Embryonic facial prominence (tissue), 1 donor: ENCODE measurements at regions not wholly inside any gene's neighbourhood (a gene's known extent, or its start where the extent isn't known, plus 50 kb on each side); places are given as distances from the start of the nearest gene placed in this dataset.

Experiments
- DNase-seq: peaks from one replicate; pipeline ENCODE4 v3.0.0-alpha.2; 2016; ENCODE audit errors: extremely low spot score

DNA sequence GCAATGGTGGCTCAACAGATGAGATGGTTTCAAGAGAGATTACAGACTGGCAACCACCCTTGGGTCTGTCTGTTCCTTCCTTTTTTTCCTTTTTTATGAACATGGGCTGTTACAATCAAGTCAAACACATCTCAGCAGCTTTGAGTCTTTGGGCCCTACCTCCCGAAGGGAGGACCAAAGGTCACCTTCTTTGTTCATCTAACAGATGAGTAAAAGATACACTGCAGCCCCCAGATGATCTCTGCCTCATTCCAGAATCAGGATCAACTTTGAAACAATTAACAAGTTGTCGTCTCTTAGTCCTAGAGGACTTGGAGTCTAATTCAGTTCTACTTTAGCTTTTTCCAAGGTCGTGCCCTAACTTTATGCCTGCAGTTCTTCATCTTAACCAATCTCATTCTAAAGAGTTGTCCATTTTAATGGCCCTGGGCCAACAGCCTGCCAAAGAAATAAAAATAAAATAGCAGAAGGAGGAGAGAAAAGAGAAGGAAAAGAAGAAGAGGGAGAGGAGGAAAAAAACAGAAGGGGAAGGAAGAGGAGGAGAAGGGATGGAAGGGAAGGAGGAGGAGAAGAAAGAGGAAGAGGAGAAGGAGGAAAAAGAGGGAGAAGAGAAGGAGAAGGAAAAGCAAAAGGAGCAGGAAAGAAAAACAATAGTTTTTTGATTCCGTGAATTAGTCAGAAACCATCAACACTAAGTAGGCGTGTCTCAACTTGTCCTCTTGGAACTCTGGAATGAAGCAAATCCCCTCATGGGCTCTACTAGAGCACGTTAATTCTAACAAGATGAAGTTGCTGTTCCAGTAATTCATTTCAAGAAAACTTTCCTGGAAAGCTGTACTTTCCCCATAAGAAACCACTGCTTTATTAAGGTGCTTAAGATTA is 281.2 kb downstream of the FOXO1 start:
- DNase-seq, result peak; percentile 63

- DNase-seq, result no peak
Observed at GRCh38 chr13:40385858-40386180, 280.6 kb downstream of the FOXO1 start.

GRCh38 chr13:40386586-40386985 is 279.9 kb downstream of the FOXO1 start:
- no peak for DNase-seq

- no peak for DNase-seq
Observed at GRCh38 chr13:40387775-40388174, 278.7 kb downstream of the FOXO1 start.

GRCh38 chr13:40388617-40389016 is 277.8 kb downstream of the FOXO1 start:
- DNase-seq, result no peak

- DNase-seq, result no peak
Observed at GRCh38 chr13:40389081-40389641, 277.3 kb downstream of the FOXO1 start.

- DNase-seq, result no peak
Observed at GRCh38 chr13:40390401-40390916, 276.0 kb downstream of the FOXO1 start.

DNA sequence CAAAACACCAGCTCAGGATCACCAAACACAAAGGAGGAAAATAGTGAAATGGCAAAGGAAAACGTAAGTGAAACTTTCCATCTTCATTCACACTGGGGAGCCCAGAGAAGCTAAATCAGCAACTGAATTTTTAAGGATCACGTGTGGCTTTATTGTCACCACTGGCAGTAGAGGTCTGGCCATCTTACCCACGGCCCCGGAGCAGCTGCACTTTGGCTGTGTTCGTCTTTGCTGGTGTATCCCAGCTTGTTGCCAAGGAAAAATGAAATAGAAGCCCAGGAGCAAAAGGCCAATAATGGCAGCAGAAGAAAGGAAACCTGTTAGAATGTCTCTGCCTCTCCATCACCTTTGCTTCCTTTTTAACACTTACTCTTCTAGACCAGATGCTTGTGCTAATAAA is 274.7 kb downstream of the FOXO1 start:
- no peak for DNase-seq

DNA sequence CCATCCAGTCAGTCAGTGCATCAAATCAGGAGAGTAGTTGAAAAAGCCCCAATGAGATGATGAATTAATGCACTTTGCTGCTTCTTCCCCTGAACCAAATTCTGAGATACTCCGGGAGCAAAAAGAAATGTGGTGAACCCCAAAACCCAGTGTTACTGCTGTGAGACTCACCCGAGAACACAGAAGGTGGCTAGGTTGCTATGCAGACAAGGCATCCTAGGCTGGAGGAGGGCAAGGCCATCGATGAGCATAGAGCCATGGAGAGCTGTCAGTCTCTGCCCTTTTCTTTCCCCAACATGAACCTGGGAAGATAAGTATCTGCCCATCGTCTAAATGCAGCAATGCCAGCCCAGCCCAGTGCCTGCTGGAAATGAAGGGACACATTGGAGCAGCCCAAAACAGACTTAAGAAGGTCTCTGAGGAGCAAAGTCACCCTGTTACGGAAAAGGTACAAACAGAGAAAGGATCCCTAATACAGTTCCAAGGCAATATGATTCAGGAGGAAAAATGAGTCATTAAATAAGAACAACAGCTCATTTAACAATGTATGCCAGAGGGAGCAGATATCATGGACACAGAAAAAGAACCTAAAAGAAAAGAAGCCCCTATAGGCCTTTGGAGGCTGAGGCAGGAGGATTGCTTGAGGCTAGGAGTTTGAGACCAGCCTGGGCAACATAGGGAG is 272.0 kb downstream of the FOXO1 start:
- no peak for DNase-seq

GRCh38 chr13:40398065-40398464 is 268.4 kb downstream of the FOXO1 start:
- no peak for DNase-seq

DNA sequence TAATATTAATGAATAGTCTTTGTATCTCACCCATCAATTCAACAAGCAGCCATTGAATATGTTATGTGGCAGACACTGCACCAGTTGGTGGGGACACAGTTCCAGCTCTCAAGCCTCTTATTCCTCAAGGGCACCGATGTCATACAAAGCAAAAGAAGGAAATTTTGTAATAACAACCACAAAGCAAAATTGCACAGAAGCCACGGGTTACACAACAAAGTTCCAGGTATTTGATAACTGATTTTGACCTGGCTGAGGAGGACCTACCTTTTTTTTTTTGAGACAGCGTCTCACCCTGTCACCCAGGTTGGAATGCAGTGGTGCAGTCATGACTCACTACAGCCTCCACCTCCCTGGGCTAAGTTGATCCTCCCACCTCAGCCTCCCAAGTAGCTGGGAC is 266.7 kb downstream of the FOXO1 start:
- DNase-seq, result no peak

- DNase-seq, result no peak
Observed at GRCh38 chr13:40401911-40402776, 264.3 kb downstream of the FOXO1 start.

DNA sequence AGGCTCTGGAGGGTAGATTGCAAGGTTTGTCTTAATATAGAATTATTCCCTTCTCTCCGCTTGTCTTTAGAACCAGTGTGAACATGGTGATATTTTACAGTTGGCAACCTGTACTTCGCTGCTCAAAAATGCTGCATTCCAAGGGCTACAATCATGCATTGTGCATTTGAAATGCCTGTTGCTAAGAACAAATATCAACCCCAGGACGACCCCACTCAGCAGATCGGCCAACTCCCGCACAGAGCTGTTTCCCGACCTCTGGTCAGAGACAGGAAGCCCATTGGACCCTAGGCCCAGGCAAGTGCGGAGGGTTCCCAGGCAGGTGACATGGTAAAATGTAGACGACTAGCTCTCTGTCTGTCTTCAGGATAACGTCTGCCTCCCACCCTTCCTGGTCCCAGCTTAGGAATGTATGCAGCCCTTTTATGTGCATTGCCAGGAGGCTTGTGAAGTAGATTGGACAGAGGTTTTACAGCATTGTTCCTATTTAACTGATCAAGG is 263.5 kb downstream of the FOXO1 start:
- no peak for DNase-seq

DNA sequence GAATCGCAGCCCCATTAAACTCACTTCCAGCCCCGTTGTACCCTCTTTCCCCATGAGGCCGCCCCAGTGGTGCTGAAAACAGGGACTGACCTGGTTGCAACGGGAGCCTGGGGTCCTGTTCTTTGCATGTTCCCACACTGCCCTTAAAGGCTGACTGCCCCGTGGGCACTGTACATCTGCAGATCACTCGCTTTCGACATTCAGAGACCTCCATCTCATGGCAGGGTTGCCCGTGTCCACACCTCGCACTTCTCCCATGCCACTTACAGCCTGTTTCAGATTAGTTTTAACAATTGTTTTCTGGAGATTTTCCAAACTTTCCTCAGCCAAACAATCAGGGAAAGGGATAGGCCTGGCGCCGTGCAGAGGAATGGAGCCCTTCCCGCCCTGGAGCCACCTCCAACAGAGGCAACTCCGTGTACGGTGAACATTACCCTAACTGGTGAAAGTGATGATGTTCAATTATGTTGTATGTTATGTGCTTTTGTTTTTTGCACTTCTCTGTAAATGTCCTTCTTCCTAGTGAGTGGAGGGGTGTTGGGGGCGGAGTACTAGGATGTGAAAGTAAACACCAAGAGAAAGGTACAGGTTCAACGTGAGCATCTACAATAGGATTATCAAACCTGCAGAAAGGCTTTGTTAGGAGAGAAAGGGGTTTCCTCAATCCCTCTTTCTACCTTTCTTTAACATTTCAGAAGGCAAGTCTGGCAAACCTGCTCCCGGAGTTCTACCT is 262.8 kb downstream of the FOXO1 start:
- no peak for DNase-seq

- DNase-seq, result no peak
Observed at GRCh38 chr13:40404407-40404806, 262.0 kb downstream of the FOXO1 start.

GRCh38 chr13:40404967-40405716 is 261.3 kb downstream of the FOXO1 start:
- DNase-seq, result no peak

- DNase-seq, result no peak
Observed at GRCh38 chr13:40406405-40407120, 259.9 kb downstream of the FOXO1 start.

DNA sequence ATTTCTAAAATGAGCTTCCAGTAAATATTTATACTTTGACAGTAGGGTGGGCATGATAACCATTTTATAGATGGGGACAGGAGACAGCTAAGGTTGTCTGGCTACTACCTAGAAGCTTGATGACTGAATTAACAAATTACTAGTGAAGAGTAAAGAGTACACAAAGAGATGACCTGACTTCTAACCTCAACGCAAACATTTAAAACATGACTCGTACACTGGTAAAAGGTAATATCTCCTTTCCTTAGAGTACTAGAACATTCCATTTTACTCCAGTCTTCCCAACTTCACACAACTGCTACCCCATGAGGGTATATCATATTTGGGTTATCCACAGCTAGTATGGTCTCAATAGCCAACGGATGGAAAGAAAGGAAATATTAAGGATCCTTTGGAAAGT is 258.9 kb downstream of the FOXO1 start:
- no peak for DNase-seq

DNA sequence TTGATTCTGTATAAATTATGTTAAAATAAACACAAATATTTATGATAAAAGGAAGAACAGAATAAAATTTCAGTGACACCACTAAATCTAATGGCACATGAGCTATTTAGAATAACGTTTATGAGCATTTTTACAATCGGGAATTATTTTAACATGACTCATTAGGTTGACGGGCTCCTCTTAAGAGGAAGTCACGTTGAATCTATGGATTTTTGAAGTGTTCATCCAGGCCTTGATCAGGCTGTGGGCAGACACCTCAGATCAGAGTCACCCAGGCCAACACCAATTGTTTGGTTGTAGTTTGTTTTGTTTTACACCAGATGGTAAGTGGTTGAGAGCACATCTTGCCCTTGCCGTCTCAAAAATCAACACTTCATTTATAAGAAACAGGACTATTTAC is 257.8 kb downstream of the FOXO1 start:
- no peak for DNase-seq

DNA sequence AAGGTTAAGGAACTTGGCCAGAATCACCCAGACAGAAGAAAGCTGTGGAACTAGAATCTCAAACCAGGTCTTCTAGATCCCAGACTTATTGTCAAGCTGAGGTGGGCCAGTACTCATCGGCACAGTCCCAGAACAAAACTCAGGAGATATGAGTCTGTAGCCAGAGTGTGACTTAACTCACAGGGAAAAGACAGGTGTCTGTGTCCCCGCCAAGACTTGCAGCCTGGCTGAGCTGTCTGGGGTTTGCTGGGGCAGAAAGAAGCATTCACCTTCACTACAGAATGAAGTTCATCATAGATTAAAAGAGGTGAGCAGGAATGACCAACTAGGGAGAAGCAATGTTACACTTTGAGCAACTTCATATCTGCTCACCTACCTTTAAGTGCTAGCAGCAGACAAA is 257.2 kb downstream of the FOXO1 start:
- no peak for DNase-seq
